K562 (cell line): ENCODE measurements at regions not wholly inside any gene's neighbourhood (a gene's known extent, or its start where the extent isn't known, plus 50 kb on each side); places are given as distances from the start of the nearest gene placed in this dataset.

Experiments used
- ATAC-seq: fragments of 200-7000 bp; cut with Tn5 transposase; 3 replicates; pipeline ENCODE4 v1.9.1; 2020; ENCODE audit warnings: moderate library complexity
- BruUV-seq: library from RNA; stranded (reverse); fragments of 400-500 nt; replicated peaks from 2 replicates; lab custom pipeline; 2021; lab: Mats Ljungman, UMichigan
- CTCF ChIA-PET: fragments of 300-600 bp; formaldehyde crosslinking; extraction: SDS; loops from one replicate; lab custom pipeline; 2021; ENCODE audit warnings: low intra/inter-chr PET ratio; lab: Yijun Ruan, JAX
- POLR2A ChIA-PET: fragments of 300-600, 350-650 bp; sonication (Branson Sonifier 250); formaldehyde crosslinking; extraction: SDS; loops from one replicate; lab custom pipeline; 2021; ENCODE audit warnings: antibody characterized with exemption, inconsistent platforms; lab: Yijun Ruan, JAX
- DNase-seq, 4 experiments: peaks; one replicate each; pipeline versions ENCODE4 v3.0.0 to v3.0.0-alpha.2; 2011 to 2018; ENCODE audit warnings: low spot score in 3 of 4, mixed read lengths in 3 of 4; ENCODE audit errors: extremely low read depth in 1 of 4
- FAIRE-seq: peaks from 2 replicates; lab custom pipeline; 2011; peaks lifted over from hg19 to GRCh38; lab: Jason Lieb, UNC
- H2AFZ ChIP-seq: 2 replicates; pipeline ENCODE4 v1.6.0; 2011; ENCODE audit warnings: low read depth, low read length, control low read depth, inconsistent platforms
- H3K27ac ChIP-seq: fragments of 200-600 bp; 3 replicates; pipeline ENCODE4 v1.8.0; 2011; ENCODE audit warnings: low read depth, mild to moderate bottlenecking, control low read depth, inconsistent platforms, low read length, moderate library complexity, mixed read lengths; ENCODE audit errors: extremely low read depth
- H3K27me3 ChIP-seq, 2 experiments: fragments of 300-600 bp in 1 of 2; 2 replicates in 1 of 2; 3 replicates in 1 of 2; pipeline versions ENCODE4 v1.6.0 to v1.8.0; 2011; ENCODE audit warnings: inconsistent platforms in 2 of 2, low read length in 2 of 2, mild to moderate bottlenecking in 1 of 2, mixed read lengths in 1 of 2, moderate library complexity in 1 of 2; ENCODE audit not compliant: control insufficient read depth in 2 of 2, insufficient read depth in 2 of 2
- H3K36me3 ChIP-seq: fragments of 300-600 bp; 3 replicates; pipeline ENCODE4 v1.8.0; 2011; ENCODE audit warnings: mild to moderate bottlenecking, low read length, inconsistent platforms; ENCODE audit not compliant: control insufficient read depth, insufficient read depth
- H3K4me1 ChIP-seq, 2 experiments: fragments of 200-600 bp in 1 of 2; replicated peaks in 1 of 2; 2 replicates in 1 of 2; 3 replicates in 1 of 2; pipeline versions ENCODE4 v1.5.1 to v1.8.0; 2011; ENCODE audit warnings: inconsistent platforms in 2 of 2, low read length in 2 of 2, mild to moderate bottlenecking in 1 of 2, mixed read lengths in 1 of 2, moderate library complexity in 1 of 2; ENCODE audit not compliant: control insufficient read depth in 2 of 2, insufficient read depth in 2 of 2
- H3K4me2 ChIP-seq: 2 replicates; pipeline ENCODE4 v1.6.1; 2011; ENCODE audit warnings: low read length, control low read depth, inconsistent platforms, mixed read lengths; ENCODE audit not compliant: insufficient read depth
- H3K4me3 ChIP-seq: fragments of 200-600 bp; sonication (generic), shearing (Covaris generic); 2 replicates; pipeline ENCODE4 v1.5.1; 2016; ENCODE audit warnings: control low read depth, inconsistent platforms
- H3K79me2 ChIP-seq: fragments of 200-600 bp; 3 replicates; pipeline ENCODE4 v1.8.0; 2011; ENCODE audit warnings: low read length, inconsistent platforms; ENCODE audit not compliant: control insufficient read depth, insufficient read depth
- H3K9ac ChIP-seq, 2 experiments: 2 replicates each; pipeline versions ENCODE4 v1.6.0 to v1.6.1; 2011; ENCODE audit warnings: low read depth in 2 of 2, low read length in 2 of 2, control low read depth in 1 of 2, inconsistent platforms in 1 of 2, mild to moderate bottlenecking in 1 of 2, mixed read lengths in 1 of 2; ENCODE audit not compliant: insufficient read depth in 1 of 2
- H3K9me1 ChIP-seq: one replicate; pipeline ENCODE4 v1.6.0; 2011; ENCODE audit warnings: inconsistent platforms, mild to moderate bottlenecking, low read length, moderate library complexity; ENCODE audit not compliant: control insufficient read depth, insufficient read depth
- H3K9me3 ChIP-seq: replicated peaks from 2 replicates; pipeline ENCODE4 v1.5.1; 2011; ENCODE audit warnings: low read depth, low read length, inconsistent platforms; ENCODE audit not compliant: control insufficient read depth, insufficient read depth
- H4K20me1 ChIP-seq: replicated peaks from 2 replicates; pipeline ENCODE4 v1.6.1; 2011; ENCODE audit warnings: low read length, inconsistent platforms, mixed read lengths; ENCODE audit not compliant: control insufficient read depth, insufficient read depth
- ATF1 ChIP-seq, 2 experiments: fragments of 450-650 bp in 1 of 2; IDR thresholded peaks; 2 replicates each; pipeline ENCODE4 v1.6.1; 2016; ENCODE audit warnings: missing compliant biosample characterization in 1 of 2, missing genetic modification characterization in 1 of 2
- ATF6 ChIP-seq: sonication (generic); formaldehyde crosslinking; IDR thresholded peaks from 2 replicates; pipeline ENCODE4 v1.4.0; 2020; ENCODE audit warnings: mild to moderate bottlenecking, missing genetic modification reagents
- BRF1 ChIP-seq: IDR thresholded peaks from 3 replicates; pipeline ENCODE4 v1.6.1; 2011; ENCODE audit warnings: borderline replicate concordance, mild to moderate bottlenecking; ENCODE audit not compliant: insufficient read length; ENCODE audit errors: extremely low read depth
- CHCHD3 ChIP-seq: fragments of 250-450 bp; sonication (Bioruptor Pico); IDR thresholded peaks from 2 replicates; pipeline ENCODE4 v2.1.2; 2022; ENCODE audit warnings: mild to moderate bottlenecking
- EP400 ChIP-seq: fragments of 450-650 bp; IDR thresholded peaks from 2 replicates; pipeline ENCODE4 v1.6.1; 2017; ENCODE audit warnings: antibody characterized with exemption, mild to moderate bottlenecking, moderate library complexity
- FOXA1 ChIP-seq: fragments of 450-650 bp; IDR thresholded peaks from 2 replicates; pipeline ENCODE4 v1.6.1; 2016; ENCODE audit warnings: mild to moderate bottlenecking, borderline replicate concordance
- NR2C2 ChIP-seq, 2 experiments: fragments of 200-800 bp in 1 of 2; sonication (Bioruptor generic) in 1 of 2; sonication (generic) in 1 of 2; formaldehyde crosslinking in 1 of 2; IDR thresholded peaks; 2 replicates each; pipeline versions ENCODE4 v1.6.1 to v1.8.0; 2016 to 2022; ENCODE audit warnings: mild to moderate bottlenecking in 1 of 2, missing compliant biosample characterization in 1 of 2, missing genetic modification characterization in 1 of 2, missing genetic modification reagents in 1 of 2
- PHTF2 ChIP-seq: fragments of 250-450 bp; sonication (Bioruptor Pico); IDR thresholded peaks from 2 replicates; pipeline ENCODE4 v1.5.0; 2021; ENCODE audit warnings: mild to moderate bottlenecking
- RBM14 ChIP-seq: fragments of 200-400 bp; formaldehyde crosslinking; IDR thresholded peaks from 2 replicates; pipeline ENCODE4 v1.6.1; 2018; ENCODE audit warnings: low read depth, mild to moderate bottlenecking, low read length, moderate library complexity, borderline replicate concordance; ENCODE audit not compliant: insufficient read depth
- REST ChIP-seq, 2 experiments: fragments of 450-650 bp; formaldehyde crosslinking in 1 of 2; IDR thresholded peaks; 2 replicates each; pipeline versions ENCODE4 v1.4.0 to v1.6.1; 2014 to 2020; ENCODE audit warnings: mild to moderate bottlenecking in 2 of 2, borderline replicate concordance in 1 of 2, low read depth in 1 of 2
- in situ Hi-C: fragments of 300-500 bp; cut with MboI; formaldehyde crosslinking; loops from 4 replicates; pipeline ENCODE4 v1.15.0; 2018; ENCODE audit warnings: inconsistent platforms, mixed read lengths
- intact Hi-C: fragments of 100-400 bp; cut with micrococcal nuclease; formaldehyde crosslinking; loops from 2 replicates; pipeline ENCODE4 v1.14.2; 2022

GRCh38 chr5:67816456-67816855, 399.1 kb upstream of the PIK3R1 start:
- Histone ChIP-seq H3K4me3 (0 out of 2 replicates have a peak overlapping the region, but pooled peaks have one; percentile 6), H2AFZ (0 out of 2 replicates have a peak overlapping the region, but pooled peaks have one; percentile 0), H4K20me1 (no peaks in the 10 kb centered on the region), H3K9ac (peak overlapping the region in 1 of 2 experiments; percentile 66; a peak in 2 of 4 replicates), H3K4me1 (peaks cover 0 to 10% of the 10 kb centered on the region in 2 experiments; a peak in 2 of 5 replicates), H3K4me2 (peak overlapping the region; percentile 59), H3K36me3 (no peaks in the 10 kb centered on the region), H3K27ac (peak overlapping the region; percentile 79), H3K27me3 (no peaks in the 10 kb centered on the region), H3K79me2 (peaks cover 24% of the 10 kb centered on the region; the same call in 2 of the 3 replicates), H3K9me3 (no peaks in the 10 kb centered on the region), H3K9me1 (no peaks in the 10 kb centered on the region)
- no TSS peak for BruUV-seq
- no peak for DNase-seq
- FAIRE-seq: no peak
- ChIA-PET POLR2A (no interaction called here), CTCF (no interaction called here)
- peak; percentile 44 for ATAC-seq
- intact Hi-C loops: no loop called here
- no peak for TF ChIP-seq REST (IDR thresholded peaks at IDR 0.05; ENCODE audit: borderline replicate concordance)
- no peak for TF ChIP-seq REST (CRISPR knock-in tag; IDR thresholded peaks at IDR 0.05; ENCODE audit: low read depth)
- TF ChIP-seq ATF1 (CRISPR knock-in tag; IDR thresholded peaks at IDR 0.05): no peak
- TF ChIP-seq ATF1 (tag; IDR thresholded peaks at IDR 0.05): no peak
- no peak for TF ChIP-seq PHTF2 (CRISPR knock-in tag)
- TF ChIP-seq BRF1: no peak
- TF ChIP-seq RBM14: no peak
- no peak for TF ChIP-seq EP400
- TF ChIP-seq CHCHD3 (CRISPR knock-in tag): no peak
- TF ChIP-seq FOXA1: no peak
- TF ChIP-seq ATF6 (CRISPR knock-in tag): no peak
- TF ChIP-seq NR2C2 (CRISPR knock-in tag; IDR thresholded peaks at IDR 0.05): no peak
- no peak for TF ChIP-seq NR2C2 (tag; IDR thresholded peaks at IDR 0.05)
- in situ Hi-C loops: no loop called here
